Panc1 (cell line): ENCODE measurements at regions not wholly inside any gene's neighbourhood (a gene's known extent, or its start where the extent isn't known, plus 50 kb on each side); places are given as distances from the start of the nearest gene placed in this dataset.

Experiments
- POLR2AphosphoS5 ChIP-seq: IDR thresholded peaks from 2 replicates; pipeline ENCODE4 v1.6.1; 2012; ENCODE audit warnings: mild to moderate bottlenecking, low read depth, low read length, moderate library complexity
- SIN3A ChIP-seq: IDR thresholded peaks from 2 replicates; pipeline ENCODE4 v1.6.1; 2012; ENCODE audit warnings: low read depth, mild to moderate bottlenecking, low read length, moderate library complexity, borderline replicate concordance; ENCODE audit not compliant: insufficient read depth
- TF ChIP-seq, protein P1 (sequence below): fragments of 450-650 bp; IDR thresholded peaks from 2 replicates; pipeline ENCODE4 v1.5.1; 2017; ENCODE audit warnings: mild to moderate bottlenecking

DNA sequence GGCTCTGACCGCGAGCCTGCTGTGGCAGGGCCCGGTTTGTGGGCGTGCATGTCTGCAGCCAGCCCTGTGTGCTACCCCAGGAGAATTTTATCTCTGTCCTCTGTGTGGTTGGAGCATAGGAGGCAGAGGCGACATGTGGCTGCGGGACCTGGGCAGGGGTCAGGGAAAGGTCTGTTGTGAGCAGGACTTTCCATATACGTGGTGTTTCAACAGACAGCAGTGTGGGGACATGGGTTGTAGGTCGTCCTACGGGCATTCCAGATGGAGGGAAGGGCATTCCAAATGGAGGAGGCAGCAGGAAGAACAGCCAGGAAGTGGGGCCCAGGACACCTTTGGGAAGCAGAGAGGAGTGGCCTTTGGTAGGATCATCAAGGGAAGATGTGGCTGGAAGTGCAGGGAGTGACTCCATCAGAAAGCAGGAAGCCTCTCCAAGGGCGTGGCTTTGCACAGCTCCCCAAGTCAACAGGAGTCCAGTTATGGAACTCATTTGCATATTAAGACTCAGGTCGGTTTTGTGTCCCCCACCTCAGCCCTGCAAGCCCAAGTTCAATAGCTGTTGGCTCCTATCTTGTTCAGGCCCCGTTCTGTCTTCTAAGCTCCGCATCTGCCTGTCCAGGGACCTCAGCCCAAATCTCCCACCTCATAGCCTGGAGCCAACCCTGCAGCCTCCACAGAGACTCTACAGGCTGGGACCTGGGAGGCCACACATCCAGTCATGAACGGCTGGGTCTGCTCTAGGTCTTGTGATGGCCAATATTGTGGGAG lies 309.1 kb downstream of the MATN1 start:
- TF ChIP-seq, protein P1, sequence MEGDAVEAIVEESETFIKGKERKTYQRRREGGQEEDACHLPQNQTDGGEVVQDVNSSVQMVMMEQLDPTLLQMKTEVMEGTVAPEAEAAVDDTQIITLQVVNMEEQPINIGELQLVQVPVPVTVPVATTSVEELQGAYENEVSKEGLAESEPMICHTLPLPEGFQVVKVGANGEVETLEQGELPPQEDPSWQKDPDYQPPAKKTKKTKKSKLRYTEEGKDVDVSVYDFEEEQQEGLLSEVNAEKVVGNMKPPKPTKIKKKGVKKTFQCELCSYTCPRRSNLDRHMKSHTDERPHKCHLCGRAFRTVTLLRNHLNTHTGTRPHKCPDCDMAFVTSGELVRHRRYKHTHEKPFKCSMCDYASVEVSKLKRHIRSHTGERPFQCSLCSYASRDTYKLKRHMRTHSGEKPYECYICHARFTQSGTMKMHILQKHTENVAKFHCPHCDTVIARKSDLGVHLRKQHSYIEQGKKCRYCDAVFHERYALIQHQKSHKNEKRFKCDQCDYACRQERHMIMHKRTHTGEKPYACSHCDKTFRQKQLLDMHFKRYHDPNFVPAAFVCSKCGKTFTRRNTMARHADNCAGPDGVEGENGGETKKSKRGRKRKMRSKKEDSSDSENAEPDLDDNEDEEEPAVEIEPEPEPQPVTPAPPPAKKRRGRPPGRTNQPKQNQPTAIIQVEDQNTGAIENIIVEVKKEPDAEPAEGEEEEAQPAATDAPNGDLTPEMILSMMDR, result no peak
- TF ChIP-seq POLR2AphosphoS5 (no peak), SIN3A (no peak)
